Stimulated activated CD4-positive, alpha-beta T cell treated with anti-CD3 and anti-CD28 coated beads, TNF-alpha, amount 100 ng/mL, for 1 hour (primary cell): ENCODE measurements at regions not wholly inside any gene's neighbourhood (a gene's known extent, or its start where the extent isn't known, plus 50 kb on each side); places are given as distances from the start of the nearest gene placed in this dataset.

Experiments used
- DNase-seq, 3 donors: peaks; one replicate each; pipeline ENCODE4 v3.0.0-alpha.2; 2020; ENCODE audit warnings: low read depth in 3 of 3, low spot score in 1 of 3

DNA sequence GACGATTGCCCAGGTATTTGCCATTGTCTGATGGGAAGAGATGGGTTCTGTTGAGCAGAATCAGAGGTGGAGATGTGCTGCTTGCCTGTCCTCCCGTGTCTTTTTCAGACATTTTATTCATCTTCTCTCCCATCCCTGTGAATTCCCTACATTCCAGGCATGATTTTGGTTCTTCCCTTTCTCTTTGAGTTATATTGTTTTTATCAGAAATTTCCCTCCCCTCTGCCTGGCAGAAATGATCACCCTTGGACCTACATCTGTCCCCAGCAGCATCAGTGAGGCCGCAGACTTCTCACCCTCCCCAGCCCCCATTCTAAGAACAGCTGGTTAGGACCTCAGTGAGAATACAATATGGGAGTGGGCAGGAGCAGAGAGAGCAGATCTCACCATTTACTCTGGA is 640.2 kb downstream of the CCDC171 start:
- DNase-seq, result no peak

- DNase-seq, result no peak
These were observed 643.4 kb downstream of the CCDC171 start for GRCh38 chr9:16196206-16196605.

DNA sequence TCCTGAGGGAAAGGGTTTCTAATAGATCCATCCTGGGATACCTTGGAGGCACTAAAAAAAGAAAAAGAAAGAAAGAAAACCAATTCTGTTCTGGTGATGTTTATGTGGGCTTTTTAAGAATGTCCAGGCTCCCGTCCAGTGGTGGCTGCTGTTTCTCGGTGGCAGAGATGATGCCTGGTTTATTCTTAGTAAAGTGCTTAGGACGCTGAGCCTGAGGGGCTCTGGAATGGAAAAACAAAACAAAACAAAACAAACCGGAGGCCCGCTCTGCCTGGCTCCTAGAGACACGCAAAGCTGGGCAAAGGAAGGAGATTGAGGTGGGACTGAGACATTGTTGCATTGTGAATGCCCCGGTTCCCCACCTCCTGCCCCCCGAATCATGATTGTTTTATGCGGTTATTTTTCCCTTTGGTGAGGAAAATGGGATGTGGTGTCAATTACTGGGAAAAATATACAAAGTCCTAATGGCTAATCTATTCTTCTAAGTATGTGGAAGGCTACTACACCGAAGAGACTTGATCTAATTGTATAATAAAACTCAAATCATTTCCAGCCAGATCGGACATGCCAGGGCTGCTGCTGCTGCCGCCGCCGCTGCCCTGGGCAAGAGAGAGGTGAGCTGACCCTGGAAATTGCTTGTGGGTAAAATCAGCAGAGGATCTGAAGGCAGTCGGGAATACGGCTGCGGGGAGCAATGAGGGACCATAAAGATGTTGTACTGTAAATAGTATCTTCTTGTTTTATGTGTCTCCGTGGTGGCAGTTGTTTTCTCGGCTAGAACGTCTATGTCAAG is 644.9 kb downstream of the CCDC171 start:
- DNase-seq, result no peak

DNA sequence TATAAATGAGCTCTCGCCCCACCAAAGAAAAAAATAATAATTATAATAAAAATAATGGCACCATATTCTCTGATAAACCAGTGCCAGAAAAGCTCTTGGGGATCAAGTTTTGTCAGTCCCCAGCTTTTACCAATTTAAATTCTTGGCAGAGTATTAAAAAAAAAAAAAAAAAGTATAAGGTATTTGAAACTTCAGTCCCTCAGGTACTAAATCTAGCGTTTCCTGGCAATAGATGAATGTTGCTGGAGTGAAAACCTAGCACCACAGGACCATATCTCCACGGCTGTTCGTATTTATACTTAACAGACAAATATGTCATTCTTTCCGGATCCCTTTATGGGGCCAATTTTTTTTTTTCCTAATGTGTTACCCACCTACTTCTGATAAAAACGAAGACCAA is 646.2 kb downstream of the CCDC171 start:
- DNase-seq, result no peak

DNA sequence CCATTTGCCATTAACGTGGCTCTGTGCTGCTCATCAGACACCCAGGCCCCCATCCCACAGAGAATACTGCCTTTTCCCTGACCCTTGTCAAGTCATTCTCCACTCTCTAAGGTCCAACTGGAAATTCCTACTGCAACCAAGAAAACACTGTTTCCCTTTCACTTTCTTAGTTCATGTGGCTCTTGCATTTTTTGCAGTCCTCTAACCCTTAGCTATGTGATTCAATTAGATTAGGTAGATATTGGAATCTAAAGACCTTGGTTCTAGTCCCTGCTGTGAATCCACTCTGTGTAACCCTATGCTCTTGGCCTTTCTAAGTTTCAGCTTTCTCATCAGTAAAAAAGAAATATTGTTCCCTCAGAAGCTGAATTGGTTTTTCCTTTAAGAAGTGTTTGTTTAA is 649.4 kb downstream of the CCDC171 start:
- no peak for DNase-seq

- DNase-seq, result no peak
These were observed 650.3 kb downstream of the CCDC171 start for GRCh38 chr9:16202914-16203728.

GRCh38 chr9:16203729-16204573 is 651.1 kb downstream of the CCDC171 start:
- no peak for DNase-seq

- no peak for DNase-seq
These were observed 652.6 kb downstream of the CCDC171 start for GRCh38 chr9:16205455-16205854.

DNA sequence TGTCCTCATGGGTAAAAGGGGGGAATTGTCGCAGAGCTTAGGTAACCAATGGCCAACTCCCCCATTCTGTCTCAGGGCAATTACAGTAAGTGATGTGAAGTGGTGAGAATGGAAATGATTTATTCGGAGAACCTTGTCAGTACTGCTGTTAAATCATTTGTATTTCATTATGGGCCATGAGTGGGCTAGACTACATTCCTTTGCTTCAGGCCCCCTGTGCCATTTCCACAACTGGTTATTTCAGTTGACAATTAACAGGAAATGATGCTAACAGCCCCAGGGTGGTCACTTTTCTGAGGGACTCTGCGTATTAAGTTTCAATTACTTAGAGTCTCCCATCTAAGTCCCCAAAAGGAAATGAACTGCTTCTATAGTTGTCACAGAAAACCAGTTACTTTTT is 653.7 kb downstream of the CCDC171 start:
- DNase-seq, result no peak

DNA sequence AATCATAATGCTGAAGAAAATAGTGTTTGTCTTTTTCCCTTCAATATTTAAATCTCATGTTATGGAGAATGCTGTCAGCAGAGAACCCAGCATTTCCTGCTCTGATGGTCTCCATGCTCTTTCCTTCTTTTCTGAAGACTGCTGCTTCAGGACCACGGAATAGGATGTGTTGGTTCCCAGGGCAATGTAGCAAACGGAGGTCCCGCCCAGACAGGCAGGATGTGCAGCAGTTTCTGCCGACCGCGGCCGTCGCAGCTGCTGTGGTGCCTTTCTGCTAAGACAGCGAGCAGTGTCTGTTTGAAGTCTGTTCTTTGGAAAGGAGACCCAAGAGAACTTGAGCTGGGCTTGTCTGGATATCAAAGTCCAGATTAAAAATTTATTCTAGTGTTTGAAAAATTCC is 654.3 kb downstream of the CCDC171 start:
- no peak for DNase-seq

DNA sequence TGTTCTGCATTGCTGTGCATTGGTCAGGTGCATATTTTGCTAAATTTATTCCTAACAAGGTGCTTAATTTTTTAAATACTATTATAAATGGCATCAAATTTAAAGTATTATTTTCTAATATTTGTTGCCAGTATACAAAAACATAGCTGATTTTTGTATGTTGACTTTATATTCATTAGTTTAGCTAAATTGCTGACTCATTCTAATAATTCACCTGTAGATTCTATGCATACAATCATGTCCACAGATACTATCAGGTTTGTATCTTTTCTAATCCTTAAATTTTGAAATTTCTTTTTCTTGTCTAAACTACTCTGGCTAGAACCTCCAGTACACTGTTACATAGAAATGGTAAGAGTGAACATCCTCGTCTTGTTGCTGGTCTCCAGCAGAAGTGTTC is 657.6 kb downstream of the CCDC171 start:
- no peak for DNase-seq

GRCh38 chr9:16211946-16212345 is 658.5 kb downstream of the BNC2 start:
- DNase-seq, result no peak

GRCh38 chr9:16213781-16214515 is 656.5 kb downstream of the BNC2 start:
- no peak for DNase-seq

GRCh38 chr9:16214677-16215352 is 655.7 kb downstream of the BNC2 start:
- no peak for DNase-seq

GRCh38 chr9:16215353-16215680 is 655.2 kb downstream of the BNC2 start:
- DNase-seq, result no peak

- DNase-seq, result no peak
These were observed 652.3 kb downstream of the BNC2 start for GRCh38 chr9:16217943-16218701.

GRCh38 chr9:16221366-16221765 is 649.1 kb downstream of the BNC2 start:
- no peak for DNase-seq

GRCh38 chr9:16221822-16222547 is 648.5 kb downstream of the BNC2 start:
- no peak for DNase-seq
